Skeletal muscle cell (primary cell): ENCODE measurements at regions not wholly inside any gene's neighbourhood (a gene's known extent, or its start where the extent isn't known, plus 50 kb on each side); places are given as distances from the start of the nearest gene placed in this dataset.

Experiments used
- DNase-seq: peaks from one replicate; pipeline ENCODE4 v3.0.0-alpha.2; 2010; ENCODE audit warnings: low read depth
- H3K4me3 ChIP-seq: 2 replicates; pipeline ENCODE4 v1.5.1; 2011; ENCODE audit warnings: low read depth, mild to moderate bottlenecking, control low read depth, low read length, moderate library complexity

GRCh38 chr3:116916836-116917235 lies 207.3 kb downstream of the TUSC7 start:
- DNase-seq: no peak
- no peak overlapping the region for H3K4me3 ChIP-seq

GRCh38 chr3:116920826-116921610 lies 211.4 kb downstream of the TUSC7 start:
- no peak for DNase-seq
- H3K4me3 ChIP-seq: no peak overlapping the region

- no peak for DNase-seq
- no peak overlapping the region for H3K4me3 ChIP-seq
These were observed 218.3 kb downstream of the TUSC7 start for GRCh38 chr3:116927918-116928317.

- DNase-seq: no peak
- H3K4me3 ChIP-seq: no peak overlapping the region
These were observed 220.1 kb downstream of the TUSC7 start for GRCh38 chr3:116929505-116930222.

- DNase-seq: no peak
These were observed 221.2 kb downstream of the TUSC7 start for GRCh38 chr3:116930786-116931185.

GRCh38 chr3:116939091-116939490 lies 229.5 kb downstream of the TUSC7 start:
- H3K4me3 ChIP-seq: no peak overlapping the region
- DNase-seq: no peak

More at GRCh38 chr3:116930786-116931185, 221.2 kb downstream of the TUSC7 start:
- no peak overlapping the region for H3K4me3 ChIP-seq

- no peak for DNase-seq
- no peak overlapping the region for H3K4me3 ChIP-seq
These were observed 230.0 kb downstream of the TUSC7 start for GRCh38 chr3:116939550-116939949.

GRCh38 chr3:116940719-116941118 lies 231.1 kb downstream of the TUSC7 start:
- H3K4me3 ChIP-seq: no peak overlapping the region
- DNase-seq: no peak

- no peak for DNase-seq
These were observed 236.8 kb downstream of the TUSC7 start for GRCh38 chr3:116946376-116946775.

GRCh38 chr3:116947148-116947547 lies 237.6 kb downstream of the TUSC7 start:
- no peak overlapping the region for H3K4me3 ChIP-seq
- no peak for DNase-seq

More at GRCh38 chr3:116946376-116946775, 236.8 kb downstream of the TUSC7 start:
- no peak overlapping the region for H3K4me3 ChIP-seq

- DNase-seq: no peak
- H3K4me3 ChIP-seq: no peak overlapping the region
These were observed 238.2 kb downstream of the TUSC7 start for GRCh38 chr3:116947809-116948208.

- no peak for DNase-seq
These were observed 240.9 kb downstream of the TUSC7 start for GRCh38 chr3:116950301-116951055.

GRCh38 chr3:116951610-116952009 lies 242.0 kb downstream of the TUSC7 start:
- H3K4me3 ChIP-seq: no peak overlapping the region
- no peak for DNase-seq

More at GRCh38 chr3:116950301-116951055, 240.9 kb downstream of the TUSC7 start:
- no peak overlapping the region for H3K4me3 ChIP-seq

GRCh38 chr3:116958291-116958690 lies 248.7 kb downstream of the TUSC7 start:
- no peak for DNase-seq
- H3K4me3 ChIP-seq: no peak overlapping the region

- H3K4me3 ChIP-seq: no peak overlapping the region
- DNase-seq: no peak
These were observed 251.5 kb downstream of the TUSC7 start for GRCh38 chr3:116961106-116961505.

- no peak for DNase-seq
These were observed 254.2 kb downstream of the TUSC7 start for GRCh38 chr3:116963802-116964201.

GRCh38 chr3:116966649-116967048 lies 257.1 kb downstream of the TUSC7 start:
- H3K4me3 ChIP-seq: no peak overlapping the region
- no peak for DNase-seq

More at GRCh38 chr3:116963802-116964201, 254.2 kb downstream of the TUSC7 start:
- no peak overlapping the region for H3K4me3 ChIP-seq

GRCh38 chr3:116969135-116969534 lies 259.6 kb downstream of the TUSC7 start:
- no peak overlapping the region for H3K4me3 ChIP-seq
- no peak for DNase-seq

- no peak for DNase-seq
- H3K4me3 ChIP-seq: no peak overlapping the region
These were observed 260.1 kb downstream of the TUSC7 start for GRCh38 chr3:116969646-116970045.

GRCh38 chr3:116971531-116971930 lies 262.0 kb downstream of the TUSC7 start:
- H3K4me3 ChIP-seq: no peak overlapping the region
- no peak for DNase-seq
